ENCODE measurements at regions not wholly inside any gene's neighbourhood (a gene's known extent, or its start where the extent isn't known, plus 50 kb on each side); places are given as distances from the start of the nearest gene placed in this dataset.

DNA sequence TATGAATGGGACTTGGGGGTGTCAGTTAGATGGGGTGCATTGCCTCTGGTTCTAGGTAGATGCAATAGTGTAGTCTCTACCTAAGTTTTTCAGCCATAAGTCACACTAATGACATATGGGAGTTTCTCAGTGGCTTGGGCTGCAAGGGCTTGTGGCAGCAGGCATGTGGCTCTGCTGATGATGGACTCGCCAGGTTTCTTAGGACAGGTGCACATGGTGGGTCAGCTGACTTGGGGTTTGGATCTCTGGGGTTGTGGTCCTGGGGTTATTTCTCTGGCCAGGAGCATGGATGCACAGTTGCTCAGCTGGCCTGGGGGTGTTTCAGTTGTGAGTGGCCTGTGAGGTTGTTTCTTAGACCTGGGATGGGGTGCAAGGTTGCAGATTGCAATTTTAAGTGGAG is 120.0 kb upstream of the DCBLD2 start:
- WGBS (ENCODE audit: insufficient coverage), result 69% methylated on average over 1 of the region's 1 CpG
- no peaks in the 10 kb centered on the region for H3K27me3 ChIP-seq (replicated peaks in 1 of 2; ENCODE audit: control insufficient read depth in 2 of 2, extremely low read depth in 1 of 2, insufficient read depth in 2 of 2, low read length in 1 of 2)
- ATAC-seq (replicated peaks in 1 of 4), result no peak
- no peak for DNase-seq
- no peak overlapping the region for H3K4me3 Mint-ChIP-seq
- H3K36me3 ChIP-seq (ENCODE audit: control insufficient read depth in 2 of 2, extremely low read depth in 1 of 2, insufficient read depth in 1 of 2, low read length in 1 of 2), result no peaks in the 10 kb centered on the region
- no peak overlapping the region for H3K4me3 ChIP-seq (ENCODE audit: control insufficient read depth in 1 of 2, extremely low read depth in 1 of 2, low read length in 1 of 2)
- peaks cover 0 to 5% (median 0%) of the 10 kb centered on the region in 3 donors for H3K9me3 Mint-ChIP-seq
- no peaks in the 10 kb centered on the region for H3K4me1 ChIP-seq (ENCODE audit: control insufficient read depth in 1 of 2, extremely low read depth in 1 of 2, insufficient read depth in 2 of 2, low read length in 2 of 2)
- H3K27ac ChIP-seq (ENCODE audit: low read length), result no peak overlapping the region
- H3K9me3 ChIP-seq, result no peaks in the 10 kb centered on the region
- peaks cover 6 to 23% of the 10 kb centered on the region in 2 donors for H3K27me3 Mint-ChIP-seq
- H3K27ac Mint-ChIP-seq, result no peak overlapping the region
- CTCF ChIA-PET, result no interaction called here
- H3K36me3 Mint-ChIP-seq, result no peaks in the 10 kb centered on the region
- POLR2A ChIA-PET, result no interaction called here
- no peaks in the 10 kb centered on the region for H3K4me1 Mint-ChIP-seq

DNA sequence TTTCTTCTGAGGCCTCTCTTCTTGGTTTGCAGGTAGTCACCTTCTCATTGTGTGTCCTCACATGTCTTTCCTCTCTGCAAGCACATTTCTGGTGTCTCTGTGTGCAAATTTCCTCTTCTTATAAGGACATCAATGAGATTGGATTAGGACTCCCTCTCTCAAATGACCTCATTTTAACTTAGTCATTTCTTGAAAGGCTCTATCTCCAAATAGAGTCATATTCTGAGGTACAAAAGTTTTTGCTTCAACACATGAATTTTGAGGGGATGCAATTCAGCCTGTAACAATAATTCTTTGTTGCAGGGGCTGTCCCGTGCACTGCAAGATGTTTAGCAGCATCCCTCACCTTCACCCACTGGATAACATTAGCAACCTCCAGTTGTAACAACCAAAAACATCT is 115.0 kb upstream of the DCBLD2 start:
- Histone ChIP-seq H3K4me1 (ENCODE audit: control insufficient read depth in 1 of 2, extremely low read depth in 1 of 2, insufficient read depth in 2 of 2, low read length in 2 of 2) (no peaks in the 10 kb centered on the region), H3K9me3 (no peaks in the 10 kb centered on the region), H3K36me3 (ENCODE audit: control insufficient read depth in 2 of 2, extremely low read depth in 1 of 2, insufficient read depth in 1 of 2, low read length in 1 of 2) (no peaks in the 10 kb centered on the region), H3K4me3 (ENCODE audit: control insufficient read depth in 1 of 2, extremely low read depth in 1 of 2, low read length in 1 of 2) (no peak overlapping the region), H3K27ac (ENCODE audit: low read length) (no peak overlapping the region), H3K27me3 (replicated peaks in 1 of 2; ENCODE audit: control insufficient read depth in 2 of 2, extremely low read depth in 1 of 2, insufficient read depth in 2 of 2, low read length in 1 of 2) (no peaks in the 10 kb centered on the region)
- no peaks in the 10 kb centered on the region for H3K9me3 Mint-ChIP-seq
- no peak overlapping the region for H3K4me3 Mint-ChIP-seq
- peaks cover 0 to 12% of the 10 kb centered on the region in 2 donors for H3K27me3 Mint-ChIP-seq
- ChIA-PET CTCF (no interaction called here), POLR2A (no interaction called here)
- WGBS (ENCODE audit: insufficient coverage), result no CpG with 5 or more reads among the region's 1 CpG
- H3K4me1 Mint-ChIP-seq, result no peaks in the 10 kb centered on the region
- no peaks in the 10 kb centered on the region for H3K36me3 Mint-ChIP-seq
- no peak for DNase-seq
- ATAC-seq (replicated peaks in 1 of 4), result no peak
- no peak overlapping the region for H3K27ac Mint-ChIP-seq

GRCh38 chr3:99013777-99014315 is 112.4 kb upstream of the DCBLD2 start:
- no peak overlapping the region for H3K4me3 Mint-ChIP-seq
- ATAC-seq (replicated peaks in 1 of 4), result no peak
- WGBS (ENCODE audit: insufficient coverage), result 67% methylated on average over 1 of the region's 3 CpGs

DNA sequence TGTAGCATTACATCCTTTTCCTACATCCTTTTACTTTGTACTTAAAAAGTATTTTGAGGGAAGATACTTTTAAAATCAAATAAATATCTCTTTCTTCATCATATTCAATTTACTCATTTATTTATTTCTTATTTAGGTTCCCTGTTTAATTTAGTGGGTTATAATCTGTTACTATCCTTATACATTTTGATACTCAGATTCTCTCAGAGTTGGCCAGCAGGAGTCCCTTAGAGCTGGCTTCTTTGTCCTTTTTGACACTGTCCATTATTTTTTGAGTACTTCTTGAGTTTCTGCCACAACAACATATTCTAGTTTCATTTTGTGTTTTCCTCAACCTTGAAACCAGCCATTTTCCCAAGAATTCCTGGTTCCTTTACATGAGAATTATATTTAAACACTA is 111.6 kb upstream of the DCBLD2 start:
- no peaks in the 10 kb centered on the region for H3K4me1 ChIP-seq (ENCODE audit: control insufficient read depth in 1 of 2, extremely low read depth in 1 of 2, insufficient read depth in 2 of 2, low read length in 2 of 2)
- DNase-seq (no peak), ATAC-seq (replicated peaks in 1 of 4) (no peak)
- ChIA-PET CTCF (no interaction called here), POLR2A (no interaction called here)
- Mint-ChIP-seq H3K36me3 (no peaks in the 10 kb centered on the region), H3K9me3 (no peaks in the 10 kb centered on the region), H3K27me3 (peaks cover 0 to 5% of the 10 kb centered on the region in 2 donors), H3K4me1 (no peaks in the 10 kb centered on the region), H3K27ac (no peak overlapping the region), H3K4me3 (no peak overlapping the region)
- H3K27ac ChIP-seq (ENCODE audit: low read length), result no peak overlapping the region
- H3K27me3 ChIP-seq (replicated peaks in 1 of 2; ENCODE audit: control insufficient read depth in 2 of 2, extremely low read depth in 1 of 2, insufficient read depth in 2 of 2, low read length in 1 of 2), result no peaks in the 10 kb centered on the region
- H3K9me3 ChIP-seq, result no peaks in the 10 kb centered on the region
- H3K36me3 ChIP-seq (ENCODE audit: control insufficient read depth in 2 of 2, extremely low read depth in 1 of 2, insufficient read depth in 1 of 2, low read length in 1 of 2), result no peaks in the 10 kb centered on the region
- no peak overlapping the region for H3K4me3 ChIP-seq (ENCODE audit: control insufficient read depth in 1 of 2, extremely low read depth in 1 of 2, low read length in 1 of 2)

More at GRCh38 chr3:99013777-99014315, 112.4 kb upstream of the DCBLD2 start:
- Histone ChIP-seq H3K4me3 (ENCODE audit: control insufficient read depth in 1 of 2, extremely low read depth in 1 of 2, low read length in 1 of 2) (no peak overlapping the region), H3K9me3 (no peaks in the 10 kb centered on the region), H3K36me3 (ENCODE audit: control insufficient read depth in 2 of 2, extremely low read depth in 1 of 2, insufficient read depth in 1 of 2, low read length in 1 of 2) (no peaks in the 10 kb centered on the region), H3K27me3 (replicated peaks in 1 of 2; ENCODE audit: control insufficient read depth in 2 of 2, extremely low read depth in 1 of 2, insufficient read depth in 2 of 2, low read length in 1 of 2) (no peaks in the 10 kb centered on the region), H3K4me1 (ENCODE audit: control insufficient read depth in 1 of 2, extremely low read depth in 1 of 2, insufficient read depth in 2 of 2, low read length in 2 of 2) (no peaks in the 10 kb centered on the region), H3K27ac (ENCODE audit: low read length) (no peak overlapping the region)
- Mint-ChIP-seq H3K27me3 (peaks cover 0 to 5% of the 10 kb centered on the region in 2 donors), H3K27ac (no peak overlapping the region), H3K4me1 (no peaks in the 10 kb centered on the region), H3K36me3 (no peaks in the 10 kb centered on the region), H3K9me3 (no peaks in the 10 kb centered on the region)
- ChIA-PET CTCF (interaction anchor here in 1 of 2 donors (0.7 kb wide), 1 partner anchor 67 kb away, joined by 9 read pairs; no protein-coding TSS in a partner anchor), POLR2A (interaction anchor here in 1 of 2 donors (0.5 kb wide), 1 partner anchor 112 kb away, joined by 5 read pairs; the partner anchor contains the start of gene DCBLD2)
- DNase-seq, result no peak

- Mint-ChIP-seq H3K27ac (no peak overlapping the region), H3K4me1 (no peaks in the 10 kb centered on the region), H3K9me3 (no peaks in the 10 kb centered on the region), H3K27me3 (no peaks in the 10 kb centered on the region), H3K36me3 (no peaks in the 10 kb centered on the region), H3K4me3 (no peak overlapping the region)
- DNase-seq (no peak), ATAC-seq (replicated peaks in 1 of 4) (no peak)
- H3K27ac ChIP-seq (ENCODE audit: low read length), result no peak overlapping the region
- H3K4me1 ChIP-seq (ENCODE audit: control insufficient read depth in 1 of 2, extremely low read depth in 1 of 2, insufficient read depth in 2 of 2, low read length in 2 of 2), result no peaks in the 10 kb centered on the region
- CTCF ChIA-PET, result no interaction called here
- H3K27me3 ChIP-seq (replicated peaks in 1 of 2; ENCODE audit: control insufficient read depth in 2 of 2, extremely low read depth in 1 of 2, insufficient read depth in 2 of 2, low read length in 1 of 2), result peaks cover 0 to 4% of the 10 kb centered on the region in 2 experiments
- no peak overlapping the region for H3K4me3 ChIP-seq (ENCODE audit: control insufficient read depth in 1 of 2, extremely low read depth in 1 of 2, low read length in 1 of 2)
- WGBS (ENCODE audit: insufficient coverage), result 42% methylated on average over 2 of the region's 3 CpGs
- H3K36me3 ChIP-seq (ENCODE audit: control insufficient read depth in 2 of 2, extremely low read depth in 1 of 2, insufficient read depth in 1 of 2, low read length in 1 of 2), result no peaks in the 10 kb centered on the region
- POLR2A ChIA-PET, result no interaction called here
- no peaks in the 10 kb centered on the region for H3K9me3 ChIP-seq
Measured at GRCh38 chr3:99012051-99012450, 110.6 kb upstream of the DCBLD2 start.

GRCh38 chr3:99009851-99010250 is 108.4 kb upstream of the DCBLD2 start:
- ChIA-PET POLR2A (interaction anchor here in 1 of 2 donors (0.6 kb wide), 1 partner anchor 8 kb away, joined by 4 read pairs; no protein-coding TSS in a partner anchor), CTCF (no interaction called here)
- no peak for DNase-seq
- H3K36me3 ChIP-seq (ENCODE audit: control insufficient read depth in 2 of 2, extremely low read depth in 1 of 2, insufficient read depth in 1 of 2, low read length in 1 of 2), result no peaks in the 10 kb centered on the region
- Mint-ChIP-seq H3K4me1 (no peaks in the 10 kb centered on the region), H3K27me3 (no peaks in the 10 kb centered on the region), H3K9me3 (peaks cover 0 to 4% (median 0%) of the 10 kb centered on the region in 3 donors), H3K27ac (no peak overlapping the region), H3K4me3 (no peak overlapping the region), H3K36me3 (no peaks in the 10 kb centered on the region)
- ATAC-seq (replicated peaks in 1 of 4), result no peak
- no peaks in the 10 kb centered on the region for H3K9me3 ChIP-seq
- H3K27me3 ChIP-seq (replicated peaks in 1 of 2; ENCODE audit: control insufficient read depth in 2 of 2, extremely low read depth in 1 of 2, insufficient read depth in 2 of 2, low read length in 1 of 2), result peaks cover 0 to 4% of the 10 kb centered on the region in 2 experiments
- H3K27ac ChIP-seq (ENCODE audit: low read length), result no peak overlapping the region
- no peaks in the 10 kb centered on the region for H3K4me1 ChIP-seq (ENCODE audit: control insufficient read depth in 1 of 2, extremely low read depth in 1 of 2, insufficient read depth in 2 of 2, low read length in 2 of 2)
- no peak overlapping the region for H3K4me3 ChIP-seq (ENCODE audit: control insufficient read depth in 1 of 2, extremely low read depth in 1 of 2, low read length in 1 of 2)

GRCh38 chr3:99006686-99007085 is 105.2 kb upstream of the DCBLD2 start:
- H3K9me3 ChIP-seq, result no peaks in the 10 kb centered on the region
- CTCF ChIA-PET, result no interaction called here

More at GRCh38 chr3:99006686-99007085, 105.2 kb upstream of the DCBLD2 start:
- Histone ChIP-seq H3K4me3 (ENCODE audit: control insufficient read depth in 1 of 2, extremely low read depth in 1 of 2, low read length in 1 of 2) (no peak overlapping the region), H3K36me3 (ENCODE audit: control insufficient read depth in 2 of 2, extremely low read depth in 1 of 2, insufficient read depth in 1 of 2, low read length in 1 of 2) (no peaks in the 10 kb centered on the region), H3K27ac (ENCODE audit: low read length) (no peak overlapping the region), H3K4me1 (ENCODE audit: control insufficient read depth in 1 of 2, extremely low read depth in 1 of 2, insufficient read depth in 2 of 2, low read length in 2 of 2) (no peaks in the 10 kb centered on the region), H3K27me3 (replicated peaks in 1 of 2; ENCODE audit: control insufficient read depth in 2 of 2, extremely low read depth in 1 of 2, insufficient read depth in 2 of 2, low read length in 1 of 2) (peaks cover 0 to 4% of the 10 kb centered on the region in 2 experiments)
- H3K27ac Mint-ChIP-seq, result no peak overlapping the region
- H3K27me3 Mint-ChIP-seq, result no peaks in the 10 kb centered on the region
- H3K9me3 Mint-ChIP-seq, result peaks cover 0 to 4% (median 0%) of the 10 kb centered on the region in 3 donors
- POLR2A ChIA-PET, result no interaction called here
- DNase-seq, result no peak
- H3K4me1 Mint-ChIP-seq, result no peaks in the 10 kb centered on the region
- ATAC-seq (replicated peaks in 1 of 4), result no peak
- H3K4me3 Mint-ChIP-seq, result no peak overlapping the region
- no peaks in the 10 kb centered on the region for H3K36me3 Mint-ChIP-seq
